WTC11 (cell line): ENCODE measurements at regions not wholly inside any gene's neighbourhood (a gene's known extent, or its start where the extent isn't known, plus 50 kb on each side); places are given as distances from the start of the nearest gene placed in this dataset.

ENCODE experiments used
- ATAC-seq: fragments of 200-7000 bp; cut with Tn5 transposase; 2 replicates; pipeline ENCODE4 v1.10.0; 2021; ENCODE audit warnings: mild to moderate bottlenecking, moderate library complexity
- CTCF ChIA-PET: fragments of 300-600 bp; sonication (Branson Sonifier 250); formaldehyde crosslinking; loops from one replicate; lab custom pipeline; 2021; ENCODE audit warnings: antibody characterized with exemption; lab: Charles Lee
- POLR2A ChIA-PET: fragments of 350-600 bp; sonication (Branson Sonifier 250); formaldehyde crosslinking; loops from one replicate; lab custom pipeline; 2021; ENCODE audit warnings: antibody characterized with exemption; lab: Charles Lee
- DNase-seq: peaks from one replicate; pipeline ENCODE4 v3.0.0; 2021; ENCODE audit warnings: low spot score
- H3K27ac Mint-ChIP-seq: 2 replicates; pipeline ENCODE4 v1.8.0; 2021; ENCODE audit warnings: mixed read lengths
- H3K27me3 Mint-ChIP-seq: 2 replicates; pipeline ENCODE4 v1.8.0; 2021; ENCODE audit warnings: low read depth, mild to moderate bottlenecking, moderate library complexity, mixed read lengths
- H3K36me3 Mint-ChIP-seq: 2 replicates; pipeline ENCODE4 v1.8.0; 2021; ENCODE audit warnings: mixed read lengths
- H3K4me1 Mint-ChIP-seq: 2 replicates; pipeline ENCODE4 v1.8.0; 2022; ENCODE audit warnings: mixed read lengths
- H3K4me3 Mint-ChIP-seq: 2 replicates; pipeline ENCODE4 v1.8.0; 2021; ENCODE audit warnings: mild to moderate bottlenecking, moderate library complexity, mixed read lengths
- H3K9me3 Mint-ChIP-seq: 2 replicates; pipeline ENCODE4 v1.8.0; 2021; ENCODE audit warnings: mixed read lengths
- ATF2 ChIP-seq: sonication (generic); formaldehyde crosslinking; IDR thresholded peaks from 2 replicates; pipeline ENCODE4 v1.8.1; 2022; ENCODE audit warnings: low read depth, missing genetic modification reagents, borderline replicate concordance
- CTCF ChIP-seq: fragments of 200-600 bp; IDR thresholded peaks from 2 replicates; pipeline ENCODE4 v1.8.0; 2022; ENCODE audit warnings: antibody characterized with exemption
- ERG ChIP-seq: fragments of 250-450 bp; sonication (Bioruptor Pico); IDR thresholded peaks from 2 replicates; pipeline ENCODE4 v1.8.0; 2021; ENCODE audit warnings: mild to moderate bottlenecking
- GRHL2 ChIP-seq: fragments of 250-450 bp; sonication (Bioruptor Pico); IDR thresholded peaks from 2 replicates; pipeline ENCODE4 v1.8.0; 2022; ENCODE audit warnings: mild to moderate bottlenecking, moderate library complexity; ENCODE audit not compliant: insufficient replicate concordance, severe bottlenecking
- HMGA2 ChIP-seq: fragments of 250-450 bp; sonication (Bioruptor Pico); IDR thresholded peaks from 2 replicates; pipeline ENCODE4 v1.4.0; 2021; ENCODE audit warnings: mild to moderate bottlenecking, moderate library complexity
- IRF1 ChIP-seq: sonication (generic); formaldehyde crosslinking; IDR thresholded peaks from 2 replicates; pipeline ENCODE4 v1.8.0; 2023; ENCODE audit warnings: missing genetic modification reagents
- IRF2 ChIP-seq: sonication (generic); formaldehyde crosslinking; IDR thresholded peaks from 2 replicates; pipeline ENCODE4 v1.8.0; 2022; ENCODE audit warnings: low read depth, missing genetic modification reagents, borderline replicate concordance
- JUN ChIP-seq: sonication (generic); formaldehyde crosslinking; IDR thresholded peaks from 2 replicates; pipeline ENCODE4 v1.8.0; 2023; ENCODE audit warnings: mild to moderate bottlenecking, missing genetic modification reagents
- MXD4 ChIP-seq: fragments of 250-450 bp; sonication (Bioruptor Pico); IDR thresholded peaks from 2 replicates; pipeline ENCODE4 v1.8.0; 2021; ENCODE audit warnings: mild to moderate bottlenecking, moderate library complexity, borderline replicate concordance
- NFATC4 ChIP-seq: fragments of 250-450 bp; sonication (Bioruptor Pico); IDR thresholded peaks from 2 replicates; pipeline ENCODE4 v1.9.0; 2021; ENCODE audit warnings: mild to moderate bottlenecking
- TEAD4 ChIP-seq: sonication (generic); formaldehyde crosslinking; IDR thresholded peaks from 2 replicates; pipeline ENCODE4 v1.8.0; 2022; ENCODE audit warnings: mild to moderate bottlenecking, missing genetic modification reagents
- TP53 ChIP-seq: sonication (generic); formaldehyde crosslinking; IDR thresholded peaks from 2 replicates; pipeline ENCODE4 v1.8.1; 2023; ENCODE audit warnings: mild to moderate bottlenecking, missing genetic modification reagents
- ZNF121 ChIP-seq: sonication (generic); formaldehyde crosslinking; IDR thresholded peaks from 2 replicates; pipeline ENCODE4 v1.8.0; 2023; ENCODE audit warnings: missing genetic modification reagents
- ZNF232 ChIP-seq: sonication (generic); formaldehyde crosslinking; IDR thresholded peaks from 2 replicates; pipeline ENCODE4 v1.8.0; 2022; ENCODE audit warnings: mild to moderate bottlenecking, missing genetic modification reagents
- ZNF317 ChIP-seq: sonication (generic); formaldehyde crosslinking; IDR thresholded peaks from 2 replicates; pipeline ENCODE4 v1.8.1; 2023; ENCODE audit warnings: low read depth, mild to moderate bottlenecking, moderate library complexity, missing genetic modification reagents, borderline replicate concordance
- TF ChIP-seq, protein P1 (sequence below): fragments of 250-450 bp; sonication (Bioruptor Pico); IDR thresholded peaks from 2 replicates; pipeline ENCODE4 v1.9.0; 2021; ENCODE audit warnings: mild to moderate bottlenecking, borderline replicate concordance
- TF ChIP-seq, protein P2 (sequence below): sonication (generic); formaldehyde crosslinking; IDR thresholded peaks from 2 replicates; pipeline ENCODE4 v1.8.0; 2022; ENCODE audit warnings: mild to moderate bottlenecking, missing genetic modification reagents
- TF ChIP-seq, protein P3 (sequence below): sonication (generic); formaldehyde crosslinking; IDR thresholded peaks from 2 replicates; pipeline ENCODE4 v1.8.1; 2022; ENCODE audit warnings: mild to moderate bottlenecking, moderate library complexity, missing genetic modification reagents

DNA sequence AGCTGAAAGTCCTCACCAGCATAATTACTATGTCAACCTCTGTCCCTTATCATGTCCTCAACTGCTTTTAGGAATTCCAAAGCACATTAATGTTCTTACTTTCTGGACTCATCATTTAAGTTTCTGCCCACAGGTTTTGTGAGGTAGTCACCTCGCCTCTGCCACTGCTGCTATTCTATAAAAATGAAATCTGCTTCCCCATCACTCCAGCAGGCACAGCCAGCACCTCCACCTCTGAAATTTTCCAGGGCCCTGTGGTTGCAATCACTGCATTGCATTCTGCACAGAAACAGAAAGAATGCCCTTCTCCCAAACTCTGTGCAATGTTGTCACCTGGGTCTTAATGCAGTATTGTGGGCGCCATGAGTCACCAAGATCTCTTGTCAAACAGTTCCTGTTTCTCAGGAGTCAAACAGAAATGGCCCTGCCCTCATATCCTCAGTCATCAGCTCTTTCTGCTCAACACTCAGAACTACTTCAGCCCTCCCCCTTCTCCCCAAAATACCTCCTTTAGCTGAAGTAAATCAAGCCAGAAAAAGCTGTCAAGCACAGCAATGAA is 529.2 kb upstream of the NBEA start:
- DNase-seq (no peak), ATAC-seq (no peak)
- CTCF ChIA-PET = no interaction called here
- TF ChIP-seq MXD4 (CRISPR knock-in tag) (no peak), ZNF232 (CRISPR knock-in tag) (no peak)
- Mint-ChIP-seq H3K27me3 (no peaks in the 10 kb centered on the region), H3K4me1 (no peaks in the 10 kb centered on the region), H3K36me3 (no peaks in the 10 kb centered on the region), H3K27ac (no peak overlapping the region), H3K9me3 (peaks cover 9% of the 10 kb centered on the region; the same call in 1 of the 2 replicates), H3K4me3 (no peak overlapping the region)
- POLR2A ChIA-PET = no interaction called here

DNA sequence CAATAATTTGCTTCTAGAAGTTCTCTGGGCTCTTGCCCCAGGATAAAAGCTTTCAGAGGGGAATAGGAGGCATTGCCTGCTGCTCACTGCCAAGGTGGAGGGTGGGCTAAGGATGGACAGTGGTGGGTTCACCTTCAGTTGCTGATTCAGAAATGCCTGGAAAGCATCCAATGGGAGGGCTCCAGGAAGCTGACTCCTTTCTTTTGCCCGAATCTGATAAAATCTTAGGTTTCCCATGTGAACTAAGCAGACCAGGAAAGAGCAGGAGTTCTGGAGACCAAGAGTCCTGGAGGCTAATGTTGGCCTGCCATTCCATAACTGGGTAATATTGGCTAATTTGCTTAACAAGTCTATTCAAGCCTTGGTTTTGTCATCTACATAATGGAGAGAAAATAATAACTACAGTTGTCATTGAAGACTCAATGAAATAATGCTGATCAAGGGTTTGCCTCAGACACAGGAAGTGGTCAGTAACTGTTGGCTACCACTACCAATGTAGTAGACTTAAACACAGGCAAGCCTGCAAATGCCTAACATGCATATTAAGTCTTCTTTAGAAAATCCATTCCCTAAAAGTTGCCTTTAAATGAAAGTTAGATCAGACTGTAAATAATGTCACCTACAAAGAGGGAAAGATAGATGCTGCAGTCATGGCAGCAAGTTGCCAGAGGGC is 528.4 kb upstream of the NBEA start:
- Mint-ChIP-seq H3K4me1 (no peaks in the 10 kb centered on the region), H3K27ac (no peak overlapping the region), H3K4me3 (no peak overlapping the region), H3K9me3 (0 out of 2 replicates have a peak, but pooled peaks cover 8% of the 10 kb centered on the region), H3K27me3 (no peaks in the 10 kb centered on the region), H3K36me3 (no peaks in the 10 kb centered on the region)
- no peak for ATAC-seq
- POLR2A ChIA-PET = no interaction called here
- no peak for DNase-seq
- CTCF ChIA-PET = no interaction called here
- TF ChIP-seq, protein P1, sequence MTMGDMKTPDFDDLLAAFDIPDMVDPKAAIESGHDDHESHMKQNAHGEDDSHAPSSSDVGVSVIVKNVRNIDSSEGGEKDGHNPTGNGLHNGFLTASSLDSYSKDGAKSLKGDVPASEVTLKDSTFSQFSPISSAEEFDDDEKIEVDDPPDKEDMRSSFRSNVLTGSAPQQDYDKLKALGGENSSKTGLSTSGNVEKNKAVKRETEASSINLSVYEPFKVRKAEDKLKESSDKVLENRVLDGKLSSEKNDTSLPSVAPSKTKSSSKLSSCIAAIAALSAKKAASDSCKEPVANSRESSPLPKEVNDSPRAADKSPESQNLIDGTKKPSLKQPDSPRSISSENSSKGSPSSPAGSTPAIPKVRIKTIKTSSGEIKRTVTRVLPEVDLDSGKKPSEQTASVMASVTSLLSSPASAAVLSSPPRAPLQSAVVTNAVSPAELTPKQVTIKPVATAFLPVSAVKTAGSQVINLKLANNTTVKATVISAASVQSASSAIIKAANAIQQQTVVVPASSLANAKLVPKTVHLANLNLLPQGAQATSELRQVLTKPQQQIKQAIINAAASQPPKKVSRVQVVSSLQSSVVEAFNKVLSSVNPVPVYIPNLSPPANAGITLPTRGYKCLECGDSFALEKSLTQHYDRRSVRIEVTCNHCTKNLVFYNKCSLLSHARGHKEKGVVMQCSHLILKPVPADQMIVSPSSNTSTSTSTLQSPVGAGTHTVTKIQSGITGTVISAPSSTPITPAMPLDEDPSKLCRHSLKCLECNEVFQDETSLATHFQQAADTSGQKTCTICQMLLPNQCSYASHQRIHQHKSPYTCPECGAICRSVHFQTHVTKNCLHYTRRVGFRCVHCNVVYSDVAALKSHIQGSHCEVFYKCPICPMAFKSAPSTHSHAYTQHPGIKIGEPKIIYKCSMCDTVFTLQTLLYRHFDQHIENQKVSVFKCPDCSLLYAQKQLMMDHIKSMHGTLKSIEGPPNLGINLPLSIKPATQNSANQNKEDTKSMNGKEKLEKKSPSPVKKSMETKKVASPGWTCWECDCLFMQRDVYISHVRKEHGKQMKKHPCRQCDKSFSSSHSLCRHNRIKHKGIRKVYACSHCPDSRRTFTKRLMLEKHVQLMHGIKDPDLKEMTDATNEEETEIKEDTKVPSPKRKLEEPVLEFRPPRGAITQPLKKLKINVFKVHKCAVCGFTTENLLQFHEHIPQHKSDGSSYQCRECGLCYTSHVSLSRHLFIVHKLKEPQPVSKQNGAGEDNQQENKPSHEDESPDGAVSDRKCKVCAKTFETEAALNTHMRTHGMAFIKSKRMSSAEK (CRISPR knock-in tag) = no peak
- no peak for TF ChIP-seq ERG
- no peak for TF ChIP-seq CTCF
- TF ChIP-seq, protein P2, sequence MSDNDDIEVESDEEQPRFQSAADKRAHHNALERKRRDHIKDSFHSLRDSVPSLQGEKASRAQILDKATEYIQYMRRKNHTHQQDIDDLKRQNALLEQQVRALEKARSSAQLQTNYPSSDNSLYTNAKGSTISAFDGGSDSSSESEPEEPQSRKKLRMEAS (CRISPR knock-in tag) = no peak
- no peak for TF ChIP-seq GRHL2 (CRISPR knock-in tag)
- TF ChIP-seq, protein P3, sequence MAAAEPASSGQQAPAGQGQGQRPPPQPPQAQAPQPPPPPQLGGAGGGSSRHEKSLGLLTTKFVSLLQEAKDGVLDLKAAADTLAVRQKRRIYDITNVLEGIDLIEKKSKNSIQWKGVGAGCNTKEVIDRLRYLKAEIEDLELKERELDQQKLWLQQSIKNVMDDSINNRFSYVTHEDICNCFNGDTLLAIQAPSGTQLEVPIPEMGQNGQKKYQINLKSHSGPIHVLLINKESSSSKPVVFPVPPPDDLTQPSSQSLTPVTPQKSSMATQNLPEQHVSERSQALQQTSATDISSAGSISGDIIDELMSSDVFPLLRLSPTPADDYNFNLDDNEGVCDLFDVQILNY (CRISPR knock-in tag) = no peak
- TF ChIP-seq TP53 = no peak
- no peak for TF ChIP-seq IRF2 (CRISPR knock-in tag)
- TF ChIP-seq TEAD4 = no peak
- no peak for TF ChIP-seq ATF2 (CRISPR knock-in tag)
- TF ChIP-seq ZNF121 = no peak
- TF ChIP-seq HMGA2 (CRISPR knock-in tag) = no peak
- TF ChIP-seq JUN (CRISPR knock-in tag) = no peak
- no peak for TF ChIP-seq IRF1 (CRISPR knock-in tag)
- TF ChIP-seq NFATC4 = no peak
- no peak for TF ChIP-seq ZNF317 (CRISPR knock-in tag)
